ENCODE measurements at regions not wholly inside any gene's neighbourhood (a gene's known extent, or its start where the extent isn't known, plus 50 kb on each side); places are given as distances from the start of the nearest gene placed in this dataset.

GRCh38 chr18:78776706-78777285, 202.8 kb upstream of the SALL3 start:
- H3K9ac ChIP-seq (ENCODE audit: insufficient read depth, low read length): no peak overlapping the region
- H3K9me3 ChIP-seq (ENCODE audit: control insufficient read depth, insufficient read depth, low read depth, low read length): no peaks in the 10 kb centered on the region
- no peak for DNase-seq (ENCODE audit: low read depth in 2 of 2)
- no peaks in the 10 kb centered on the region for H4K20me1 ChIP-seq (ENCODE audit: control insufficient read depth, extremely low read depth, insufficient read depth, low read length)
- H3K27me3 ChIP-seq (ENCODE audit: control insufficient read depth, insufficient read depth, low read length): no peaks in the 10 kb centered on the region
- no peak overlapping the region for H3K4me2 ChIP-seq (ENCODE audit: extremely low read depth, insufficient read depth, low read length)
- no peaks in the 10 kb centered on the region for H3K36me3 ChIP-seq (ENCODE audit: control insufficient read depth, insufficient read depth, low read length)
- no peak overlapping the region for H2AFZ ChIP-seq (ENCODE audit: low read length)
- TF ChIP-seq CTCF (conservative IDR thresholded peaks at IDR 0.05 in 1 of 2, IDR thresholded peaks at IDR 0.05 in 1 of 2; ENCODE audit: low read depth in 1 of 2, low read length in 2 of 2) (no peak), EZH2 (IDR thresholded peaks at IDR 0.05; ENCODE audit: low read length, missing control alignments) (no peak)
- no peak overlapping the region for H3K27ac ChIP-seq (ENCODE audit: insufficient read depth, low read length)
- H3K4me3 ChIP-seq (replicated peaks in 1 of 4; ENCODE audit: control extremely low read depth in 1 of 4, insufficient read depth in 1 of 4, low read depth in 3 of 4, low read length in 4 of 4): no peak overlapping the region
- H3K4me1 ChIP-seq (ENCODE audit: control insufficient read depth, extremely low read depth, insufficient read depth, low read length): no peaks in the 10 kb centered on the region
- H3K79me2 ChIP-seq (ENCODE audit: control insufficient read depth, insufficient read depth, low read length): no peaks in the 10 kb centered on the region

GRCh38 chr18:78777992-78778391, 201.6 kb upstream of the SALL3 start:
- Histone ChIP-seq H3K27me3 (ENCODE audit: control insufficient read depth, insufficient read depth, low read length) (no peaks in the 10 kb centered on the region), H3K4me3 (replicated peaks in 1 of 4; ENCODE audit: control extremely low read depth in 1 of 4, insufficient read depth in 1 of 4, low read depth in 3 of 4, low read length in 4 of 4) (no peak overlapping the region), H4K20me1 (ENCODE audit: control insufficient read depth, extremely low read depth, insufficient read depth, low read length) (no peaks in the 10 kb centered on the region), H2AFZ (ENCODE audit: low read length) (no peak overlapping the region), H3K9me3 (ENCODE audit: control insufficient read depth, insufficient read depth, low read depth, low read length) (no peaks in the 10 kb centered on the region), H3K9ac (ENCODE audit: insufficient read depth, low read length) (no peak overlapping the region), H3K79me2 (ENCODE audit: control insufficient read depth, insufficient read depth, low read length) (no peaks in the 10 kb centered on the region), H3K36me3 (ENCODE audit: control insufficient read depth, insufficient read depth, low read length) (no peaks in the 10 kb centered on the region), H3K27ac (ENCODE audit: insufficient read depth, low read length) (no peak overlapping the region), H3K4me2 (ENCODE audit: extremely low read depth, insufficient read depth, low read length) (no peak overlapping the region), H3K4me1 (ENCODE audit: control insufficient read depth, extremely low read depth, insufficient read depth, low read length) (no peaks in the 10 kb centered on the region)
- TF ChIP-seq EZH2 (IDR thresholded peaks at IDR 0.05; ENCODE audit: low read length, missing control alignments): no peak
- TF ChIP-seq CTCF (conservative IDR thresholded peaks at IDR 0.05 in 1 of 2, IDR thresholded peaks at IDR 0.05 in 1 of 2; ENCODE audit: low read depth in 1 of 2, low read length in 2 of 2): no peak
- no peak for DNase-seq (ENCODE audit: low read depth in 2 of 2)

GRCh38 chr18:78778651-78779050, 201.0 kb upstream of the SALL3 start:
- DNase-seq (ENCODE audit: low read depth in 2 of 2): no peak
- Histone ChIP-seq H3K36me3 (ENCODE audit: control insufficient read depth, insufficient read depth, low read length) (no peaks in the 10 kb centered on the region), H3K27ac (ENCODE audit: insufficient read depth, low read length) (no peak overlapping the region), H2AFZ (ENCODE audit: low read length) (no peak overlapping the region), H3K4me3 (replicated peaks in 1 of 4; ENCODE audit: control extremely low read depth in 1 of 4, insufficient read depth in 1 of 4, low read depth in 3 of 4, low read length in 4 of 4) (no peak overlapping the region), H4K20me1 (ENCODE audit: control insufficient read depth, extremely low read depth, insufficient read depth, low read length) (no peaks in the 10 kb centered on the region), H3K79me2 (ENCODE audit: control insufficient read depth, insufficient read depth, low read length) (no peaks in the 10 kb centered on the region), H3K4me2 (ENCODE audit: extremely low read depth, insufficient read depth, low read length) (no peak overlapping the region), H3K9ac (ENCODE audit: insufficient read depth, low read length) (no peak overlapping the region), H3K9me3 (ENCODE audit: control insufficient read depth, insufficient read depth, low read depth, low read length) (no peaks in the 10 kb centered on the region), H3K4me1 (ENCODE audit: control insufficient read depth, extremely low read depth, insufficient read depth, low read length) (no peaks in the 10 kb centered on the region), H3K27me3 (ENCODE audit: control insufficient read depth, insufficient read depth, low read length) (no peaks in the 10 kb centered on the region)
- TF ChIP-seq EZH2 (IDR thresholded peaks at IDR 0.05; ENCODE audit: low read length, missing control alignments) (no peak), CTCF (conservative IDR thresholded peaks at IDR 0.05 in 1 of 2, IDR thresholded peaks at IDR 0.05 in 1 of 2; ENCODE audit: low read depth in 1 of 2, low read length in 2 of 2) (no peak)

Data from fibroblast of lung (primary cell).